ENCODE measurements at regions not wholly inside any gene's neighbourhood (a gene's known extent, or its start where the extent isn't known, plus 50 kb on each side); places are given as distances from the start of the nearest gene placed in this dataset.
A peak's percentile ranks its signal among the peaks of the same experiment; 100 is the strongest.

GRCh38 chr16:85271198-85271597 is 158.9 kb upstream of the CIBAR2 start:
- Mint-ChIP-seq H3K27ac (no peak overlapping the region), H3K4me3 (no peak overlapping the region), H3K9me3 (ENCODE audit: low read depth) (no peaks in the 10 kb centered on the region), H3K4me1 (no peaks in the 10 kb centered on the region), H3K36me3 (ENCODE audit: low read depth) (no peaks in the 10 kb centered on the region), H3K27me3 (peaks cover 1% of the 10 kb centered on the region)
- CTCF ChIA-PET = no interaction called here
- POLR2A ChIA-PET = no interaction called here
- DNase-seq (no peak), ATAC-seq (no peak)
- intact Hi-C loops (cut with DNase I, micrococcal nuclease) = no loop called here

DNA sequence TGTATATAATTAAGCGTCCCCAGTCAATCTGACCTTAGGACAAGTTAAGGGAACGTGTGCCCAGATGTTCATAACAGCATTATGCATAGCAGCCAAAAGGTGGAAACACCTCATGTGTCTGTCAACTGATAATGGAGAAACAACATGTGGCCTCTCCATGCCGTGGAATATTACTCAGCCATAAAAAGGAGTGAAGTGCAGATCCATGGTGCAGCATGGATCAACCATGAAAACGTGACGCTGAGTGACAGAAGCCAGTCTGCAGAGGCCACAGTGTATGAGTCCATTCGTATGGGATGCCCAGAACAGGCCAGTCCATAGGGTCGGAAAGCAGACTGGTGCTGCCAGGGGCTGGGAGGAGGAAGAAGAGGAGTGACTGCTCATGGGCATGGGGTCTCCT is 161.0 kb upstream of the CIBAR2 start:
- Mint-ChIP-seq H3K36me3 (ENCODE audit: low read depth) (no peaks in the 10 kb centered on the region), H3K27ac (no peak overlapping the region), H3K4me3 (no peak overlapping the region), H3K4me1 (no peaks in the 10 kb centered on the region), H3K27me3 (peaks cover 1% of the 10 kb centered on the region), H3K9me3 (ENCODE audit: low read depth) (no peaks in the 10 kb centered on the region)
- no peak for ATAC-seq
- intact Hi-C loops (cut with DNase I, micrococcal nuclease) = no loop called here
- CTCF ChIA-PET = interaction anchor here (0.7 kb wide), 1 partner anchor 124 kb away, joined by 3 read pairs; no protein-coding TSS in a partner anchor
- DNase-seq = no peak
- POLR2A ChIA-PET = no interaction called here

GRCh38 chr16:85274501-85274900 is 162.2 kb upstream of the CIBAR2 start:
- Mint-ChIP-seq H3K9me3 (ENCODE audit: low read depth) (no peaks in the 10 kb centered on the region), H3K36me3 (ENCODE audit: low read depth) (no peaks in the 10 kb centered on the region), H3K27me3 (peaks cover 1% of the 10 kb centered on the region), H3K4me3 (no peak overlapping the region), H3K4me1 (no peaks in the 10 kb centered on the region), H3K27ac (no peak overlapping the region)
- ChIA-PET POLR2A (no interaction called here), CTCF (interaction anchor here (0.7 to 2.2 kb wide), 6 partner anchors 10 to 155 kb away, joined by 3 to 8 read pairs (median 4); no protein-coding TSS in a partner anchor)
- no peak for ATAC-seq
- no peak for DNase-seq
- intact Hi-C loops (cut with DNase I, micrococcal nuclease) = no loop called here

DNA sequence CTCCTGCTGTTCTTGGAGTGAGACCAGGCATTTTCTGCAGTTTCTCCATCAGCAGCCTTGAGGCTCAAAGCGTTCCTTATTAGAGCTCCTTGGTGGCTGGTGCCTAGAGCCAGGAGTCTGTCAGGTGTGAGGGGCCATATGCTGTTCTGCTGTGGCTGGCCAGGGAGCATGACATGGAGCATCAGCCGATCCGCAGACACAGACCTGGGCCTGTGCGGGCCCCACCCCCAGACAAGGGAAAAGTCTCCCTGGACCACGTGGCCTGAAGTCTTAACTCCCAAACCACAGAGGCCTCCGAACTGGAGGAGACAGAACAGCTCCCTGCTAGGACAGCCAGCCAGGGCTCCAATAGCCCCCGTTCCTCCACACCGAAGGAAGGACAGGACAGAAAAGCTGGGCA is 162.7 kb upstream of the CIBAR2 start:
- Mint-ChIP-seq H3K36me3 (ENCODE audit: low read depth) (no peaks in the 10 kb centered on the region), H3K27ac (no peak overlapping the region), H3K4me3 (no peak overlapping the region), H3K9me3 (ENCODE audit: low read depth) (no peaks in the 10 kb centered on the region), H3K4me1 (no peaks in the 10 kb centered on the region), H3K27me3 (peaks cover 1% of the 10 kb centered on the region)
- no peak for DNase-seq
- no peak for ATAC-seq
- ChIA-PET POLR2A (no interaction called here), CTCF (interaction anchor here (0.6 to 2.2 kb wide), 11 partner anchors 9 to 1389 kb away, joined by 3 to 8 read pairs (median 3); no protein-coding TSS in a partner anchor)
- intact Hi-C loops (cut with DNase I, micrococcal nuclease) = loop anchor here in 1 of 2 experiments (1.0 kb wide), 2 partner anchors 160 to 335 kb away; no protein-coding TSS in a partner anchor

GRCh38 chr16:85275533-85276249 is 163.4 kb upstream of the CIBAR2 start:
- ATAC-seq (peak; percentile 78), DNase-seq (peak; percentile 85)
- H3K9me3 Mint-ChIP-seq (ENCODE audit: low read depth) = no peaks in the 10 kb centered on the region
- H3K27ac Mint-ChIP-seq = no peak overlapping the region
- intact Hi-C loops (cut with DNase I, micrococcal nuclease) = loop anchor here in 1 of 2 experiments (1.0 kb wide), 2 partner anchors 160 to 335 kb away; no protein-coding TSS in a partner anchor
- POLR2A ChIA-PET = no interaction called here
- CTCF ChIA-PET = interaction anchor here (0.6 to 2.2 kb wide), 10 partner anchors 10 to 1388 kb away, joined by 3 to 8 read pairs (median 4); no protein-coding TSS in a partner anchor
- no peaks in the 10 kb centered on the region for H3K36me3 Mint-ChIP-seq (ENCODE audit: low read depth)
- H3K4me1 Mint-ChIP-seq = no peaks in the 10 kb centered on the region
- H3K27me3 Mint-ChIP-seq = peaks cover 1% of the 10 kb centered on the region
- H3K4me3 Mint-ChIP-seq = no peak overlapping the region

GRCh38 chr16:85276258-85276657 is 164.0 kb upstream of the CIBAR2 start:
- Mint-ChIP-seq H3K4me3 (no peak overlapping the region), H3K27me3 (peaks cover 1% of the 10 kb centered on the region), H3K9me3 (ENCODE audit: low read depth) (no peaks in the 10 kb centered on the region), H3K27ac (no peak overlapping the region), H3K4me1 (no peaks in the 10 kb centered on the region), H3K36me3 (ENCODE audit: low read depth) (no peaks in the 10 kb centered on the region)
- DNase-seq (no peak), ATAC-seq (no peak)
- intact Hi-C loops (cut with DNase I, micrococcal nuclease) = no loop called here
- CTCF ChIA-PET = interaction anchor here (0.8 to 2.2 kb wide), 4 partner anchors 9 to 399 kb away, joined by 3 to 8 read pairs (median 6); no protein-coding TSS in a partner anchor
- POLR2A ChIA-PET = no interaction called here

GRCh38 chr16:85276721-85277120 is 164.4 kb upstream of the CIBAR2 start:
- Mint-ChIP-seq H3K9me3 (ENCODE audit: low read depth) (no peaks in the 10 kb centered on the region), H3K27ac (no peak overlapping the region), H3K4me3 (no peak overlapping the region), H3K27me3 (peaks cover 1% of the 10 kb centered on the region), H3K36me3 (ENCODE audit: low read depth) (no peaks in the 10 kb centered on the region), H3K4me1 (no peaks in the 10 kb centered on the region)
- no peak for ATAC-seq
- no peak for DNase-seq
- ChIA-PET CTCF (interaction anchor here (0.6 to 2.2 kb wide), 3 partner anchors 9 to 782 kb away, joined by 3 to 8 read pairs (median 6); no protein-coding TSS in a partner anchor), POLR2A (no interaction called here)
- intact Hi-C loops (cut with DNase I, micrococcal nuclease) = no loop called here

- H3K27ac Mint-ChIP-seq = no peak overlapping the region
- H3K27me3 Mint-ChIP-seq = no peaks in the 10 kb centered on the region
- POLR2A ChIA-PET = no interaction called here
- H3K4me3 Mint-ChIP-seq = no peak overlapping the region
- H3K36me3 Mint-ChIP-seq (ENCODE audit: low read depth) = no peaks in the 10 kb centered on the region
- no peaks in the 10 kb centered on the region for H3K9me3 Mint-ChIP-seq (ENCODE audit: low read depth)
- ATAC-seq (no peak), DNase-seq (no peak)
- CTCF ChIA-PET = no interaction called here
- intact Hi-C loops (cut with DNase I, micrococcal nuclease) = no loop called here
- no peaks in the 10 kb centered on the region for H3K4me1 Mint-ChIP-seq
Measured at GRCh38 chr16:85278839-85279238, 166.6 kb upstream of the CIBAR2 start.

DNA sequence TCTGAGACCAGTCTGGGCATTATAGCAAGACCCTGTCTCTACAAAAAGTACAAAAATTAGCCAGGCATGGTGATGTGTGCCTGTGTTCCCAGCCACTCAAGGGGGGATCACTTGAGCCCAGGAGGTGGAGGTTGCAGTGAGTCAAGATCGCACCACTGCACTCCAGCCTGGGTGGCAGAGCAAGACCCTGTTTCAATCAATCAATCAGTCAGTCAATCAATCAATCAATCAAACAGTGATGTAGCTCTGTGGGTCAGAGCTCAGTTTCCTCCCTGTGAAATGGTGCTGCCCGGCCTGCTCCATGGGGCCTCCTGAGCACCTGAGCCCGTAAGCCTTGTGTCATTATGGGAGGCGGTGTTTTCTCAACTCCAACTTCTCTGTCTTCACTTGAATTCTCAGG is 167.1 kb upstream of the CIBAR2 start:
- ATAC-seq (no peak), DNase-seq (no peak)
- CTCF ChIA-PET = interaction anchor here (0.5 kb wide), 1 partner anchor 15 kb away, joined by 3 read pairs; no protein-coding TSS in a partner anchor
- Mint-ChIP-seq H3K4me3 (no peak overlapping the region), H3K4me1 (no peaks in the 10 kb centered on the region), H3K36me3 (ENCODE audit: low read depth) (no peaks in the 10 kb centered on the region), H3K27me3 (no peaks in the 10 kb centered on the region), H3K27ac (no peak overlapping the region), H3K9me3 (ENCODE audit: low read depth) (no peaks in the 10 kb centered on the region)
- POLR2A ChIA-PET = no interaction called here
- intact Hi-C loops (cut with DNase I, micrococcal nuclease) = no loop called here

DNA sequence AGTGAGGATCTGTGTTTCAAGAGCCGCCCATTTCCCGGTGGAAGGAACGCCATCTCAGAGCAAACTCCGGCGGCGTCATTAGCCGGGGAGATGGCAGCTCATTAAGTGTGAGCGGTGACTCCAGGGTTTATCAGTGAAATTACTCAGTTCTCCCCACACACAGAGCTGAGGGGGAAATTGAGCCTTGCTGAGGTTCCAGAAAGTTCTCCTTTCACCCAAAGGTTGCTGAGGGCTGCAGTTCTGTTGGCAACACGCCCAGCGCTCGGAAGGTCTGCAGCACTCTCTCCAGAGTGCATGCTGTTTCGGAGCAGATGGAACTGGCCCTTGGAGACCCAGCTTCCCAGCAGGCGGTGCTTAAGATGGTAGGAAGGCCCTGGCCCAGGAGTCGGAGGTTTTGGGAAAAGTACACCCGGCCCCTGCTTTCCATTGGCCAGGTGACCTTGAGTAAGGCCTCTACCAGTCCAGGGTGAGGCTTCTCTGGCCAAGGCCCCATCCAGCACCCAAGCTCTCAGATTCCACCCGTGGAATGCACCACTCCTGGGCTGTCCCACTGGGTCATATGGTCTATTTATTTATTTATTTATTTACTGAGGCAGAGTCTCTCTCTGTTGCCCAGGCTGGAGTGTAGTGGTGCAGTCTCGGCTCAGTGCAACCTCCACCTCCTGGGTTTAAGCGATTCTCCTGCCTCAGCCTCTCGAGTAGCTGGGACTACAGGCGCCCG is 167.7 kb upstream of the CIBAR2 start:
- Mint-ChIP-seq H3K27ac (no peak overlapping the region), H3K9me3 (ENCODE audit: low read depth) (no peaks in the 10 kb centered on the region), H3K27me3 (no peaks in the 10 kb centered on the region), H3K4me3 (no peak overlapping the region), H3K36me3 (ENCODE audit: low read depth) (no peaks in the 10 kb centered on the region), H3K4me1 (no peaks in the 10 kb centered on the region)
- CTCF ChIA-PET = interaction anchor here (0.5 to 0.6 kb wide), 3 partner anchors 15 to 1220 kb away, joined by 3 to 5 read pairs (median 3); no protein-coding TSS in a partner anchor
- no peak for DNase-seq
- intact Hi-C loops (cut with DNase I, micrococcal nuclease) = no loop called here
- POLR2A ChIA-PET = no interaction called here
- ATAC-seq = no peak

DNA sequence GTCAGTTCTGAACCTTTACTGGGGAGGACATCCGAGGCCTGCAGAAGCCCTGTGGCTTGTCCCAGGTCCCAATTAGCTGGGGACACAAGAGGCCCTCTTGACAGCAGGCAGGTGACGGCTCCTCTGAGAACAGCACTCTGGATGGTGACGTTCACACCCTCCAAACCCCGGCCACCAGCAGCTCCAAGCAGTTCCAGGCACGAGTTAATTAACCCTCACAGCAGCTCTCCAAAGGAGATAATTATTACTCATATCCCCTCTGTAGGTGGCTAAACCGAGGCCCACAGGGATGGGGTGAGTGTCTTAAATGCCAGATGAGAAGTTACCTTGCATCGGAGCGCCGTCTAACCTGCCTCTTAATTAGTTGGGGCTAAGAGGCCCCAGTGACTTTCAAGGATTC is 168.9 kb upstream of the CIBAR2 start:
- H3K4me3 Mint-ChIP-seq = no peak overlapping the region
- no peaks in the 10 kb centered on the region for H3K9me3 Mint-ChIP-seq (ENCODE audit: low read depth)
- ChIA-PET POLR2A (no interaction called here), CTCF (interaction anchor here (0.8 kb wide), 1 partner anchor 335 kb away, joined by 3 read pairs; no protein-coding TSS in a partner anchor)
- ATAC-seq (no peak), DNase-seq (no peak)
- H3K4me1 Mint-ChIP-seq = no peaks in the 10 kb centered on the region
- H3K36me3 Mint-ChIP-seq (ENCODE audit: low read depth) = no peaks in the 10 kb centered on the region
- H3K27me3 Mint-ChIP-seq = no peaks in the 10 kb centered on the region
- no peak overlapping the region for H3K27ac Mint-ChIP-seq
- intact Hi-C loops (cut with DNase I, micrococcal nuclease) = no loop called here

DNA sequence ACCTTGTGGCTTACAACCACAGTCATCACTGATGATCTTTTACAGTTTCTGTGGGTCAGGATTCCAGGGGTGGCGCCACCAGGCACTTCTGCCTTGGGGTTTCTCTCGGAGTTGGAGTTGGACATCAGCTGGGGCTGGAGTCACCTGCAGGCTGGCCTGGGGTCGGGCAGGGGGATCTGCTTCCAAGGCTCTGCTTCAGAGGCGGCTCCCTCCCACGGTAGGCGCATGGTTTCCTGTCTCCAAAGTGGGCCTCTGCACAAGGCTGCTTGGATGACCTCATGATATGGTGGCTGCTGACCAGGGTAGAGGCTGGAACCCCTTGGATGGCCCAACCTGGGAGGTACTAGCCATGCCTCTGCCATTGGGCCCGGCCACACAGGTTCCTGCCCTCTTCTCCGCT is 170.6 kb upstream of the CIBAR2 start:
- H3K4me3 Mint-ChIP-seq = no peak overlapping the region
- H3K36me3 Mint-ChIP-seq (ENCODE audit: low read depth) = no peaks in the 10 kb centered on the region
- POLR2A ChIA-PET = no interaction called here
- no peak for ATAC-seq
- CTCF ChIA-PET = no interaction called here
- H3K4me1 Mint-ChIP-seq = no peaks in the 10 kb centered on the region
- intact Hi-C loops (cut with DNase I, micrococcal nuclease) = no loop called here
- no peak for DNase-seq
- H3K27me3 Mint-ChIP-seq = peaks cover 3% of the 10 kb centered on the region
- H3K27ac Mint-ChIP-seq = no peak overlapping the region
- H3K9me3 Mint-ChIP-seq (ENCODE audit: low read depth) = no peaks in the 10 kb centered on the region
